ENCODE measurements at regions not wholly inside any gene's neighbourhood (a gene's known extent, or its start where the extent isn't known, plus 50 kb on each side); places are given as distances from the start of the nearest gene placed in this dataset.

- TF ChIP-seq, protein P1, sequence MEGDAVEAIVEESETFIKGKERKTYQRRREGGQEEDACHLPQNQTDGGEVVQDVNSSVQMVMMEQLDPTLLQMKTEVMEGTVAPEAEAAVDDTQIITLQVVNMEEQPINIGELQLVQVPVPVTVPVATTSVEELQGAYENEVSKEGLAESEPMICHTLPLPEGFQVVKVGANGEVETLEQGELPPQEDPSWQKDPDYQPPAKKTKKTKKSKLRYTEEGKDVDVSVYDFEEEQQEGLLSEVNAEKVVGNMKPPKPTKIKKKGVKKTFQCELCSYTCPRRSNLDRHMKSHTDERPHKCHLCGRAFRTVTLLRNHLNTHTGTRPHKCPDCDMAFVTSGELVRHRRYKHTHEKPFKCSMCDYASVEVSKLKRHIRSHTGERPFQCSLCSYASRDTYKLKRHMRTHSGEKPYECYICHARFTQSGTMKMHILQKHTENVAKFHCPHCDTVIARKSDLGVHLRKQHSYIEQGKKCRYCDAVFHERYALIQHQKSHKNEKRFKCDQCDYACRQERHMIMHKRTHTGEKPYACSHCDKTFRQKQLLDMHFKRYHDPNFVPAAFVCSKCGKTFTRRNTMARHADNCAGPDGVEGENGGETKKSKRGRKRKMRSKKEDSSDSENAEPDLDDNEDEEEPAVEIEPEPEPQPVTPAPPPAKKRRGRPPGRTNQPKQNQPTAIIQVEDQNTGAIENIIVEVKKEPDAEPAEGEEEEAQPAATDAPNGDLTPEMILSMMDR (IDR thresholded peaks at IDR 0.05; ENCODE audit: insufficient read depth, low read length, severe bottlenecking), result no peak
- Histone ChIP-seq H3K27me3 (ENCODE audit: control insufficient read depth, insufficient read depth, low read length) (no peaks in the 10 kb centered on the region), H3K4me3 (ENCODE audit: low read depth, low read length) (no peak overlapping the region), H3K36me3 (ENCODE audit: control insufficient read depth, insufficient read depth, low read length) (no peaks in the 10 kb centered on the region)
- DNase-seq (ENCODE audit: low read depth), result no peak
- FAIRE-seq, result no peak
Observed at GRCh38 chr13:71046360-71047079, 820.5 kb downstream of the DACH1 start.

GRCh38 chr13:71045101-71045500 is 821.9 kb downstream of the DACH1 start:
- no peaks in the 10 kb centered on the region for H3K36me3 ChIP-seq (ENCODE audit: control insufficient read depth, insufficient read depth, low read length)
- TF ChIP-seq, protein P1 (IDR thresholded peaks at IDR 0.05; ENCODE audit: insufficient read depth, low read length, severe bottlenecking), result no peak
- no peak for DNase-seq (ENCODE audit: low read depth)
- H3K4me3 ChIP-seq (ENCODE audit: low read depth, low read length), result no peak overlapping the region
- no peaks in the 10 kb centered on the region for H3K27me3 ChIP-seq (ENCODE audit: control insufficient read depth, insufficient read depth, low read length)
- FAIRE-seq, result no peak

- no peak overlapping the region for H3K4me3 ChIP-seq (ENCODE audit: low read depth, low read length)
- FAIRE-seq, result no peak
- H3K36me3 ChIP-seq (ENCODE audit: control insufficient read depth, insufficient read depth, low read length), result no peaks in the 10 kb centered on the region
- H3K27me3 ChIP-seq (ENCODE audit: control insufficient read depth, insufficient read depth, low read length), result no peaks in the 10 kb centered on the region
- no peak for DNase-seq (ENCODE audit: low read depth)
- TF ChIP-seq, protein P1 (IDR thresholded peaks at IDR 0.05; ENCODE audit: insufficient read depth, low read length, severe bottlenecking), result no peak
Observed at GRCh38 chr13:71039440-71039839, 827.6 kb downstream of the DACH1 start.

GRCh38 chr13:71034018-71034417 is 833.0 kb downstream of the DACH1 start:
- Histone ChIP-seq H3K4me3 (ENCODE audit: low read depth, low read length) (no peak overlapping the region), H3K27me3 (ENCODE audit: control insufficient read depth, insufficient read depth, low read length) (no peaks in the 10 kb centered on the region), H3K36me3 (ENCODE audit: control insufficient read depth, insufficient read depth, low read length) (no peaks in the 10 kb centered on the region)
- TF ChIP-seq, protein P1 (IDR thresholded peaks at IDR 0.05; ENCODE audit: insufficient read depth, low read length, severe bottlenecking), result no peak
- FAIRE-seq (no peak), DNase-seq (ENCODE audit: low read depth) (no peak)

DNA sequence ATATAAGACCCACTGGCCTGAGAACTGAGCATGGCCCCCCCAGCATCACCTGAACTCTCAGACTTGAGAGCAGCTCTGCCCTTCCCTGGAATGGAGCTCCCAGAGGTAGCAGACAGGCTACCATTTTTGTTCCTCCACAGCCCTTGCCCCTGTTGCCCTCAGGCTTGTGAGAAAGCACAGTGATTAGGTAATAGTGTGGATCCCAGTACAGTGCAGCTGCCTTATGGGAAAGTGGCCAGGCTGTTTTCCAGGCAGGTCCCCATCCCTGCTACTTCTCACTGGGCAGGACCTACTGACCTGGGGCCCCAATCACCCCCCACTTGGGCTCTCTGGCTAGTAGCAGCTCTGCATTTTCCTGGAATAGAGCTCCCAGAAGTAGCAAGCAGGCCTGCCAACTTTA is 834.0 kb downstream of the DACH1 start:
- Histone ChIP-seq H3K36me3 (ENCODE audit: control insufficient read depth, insufficient read depth, low read length) (no peaks in the 10 kb centered on the region), H3K4me3 (ENCODE audit: low read depth, low read length) (no peak overlapping the region), H3K27me3 (ENCODE audit: control insufficient read depth, insufficient read depth, low read length) (no peaks in the 10 kb centered on the region)
- no peak for FAIRE-seq
- DNase-seq (ENCODE audit: low read depth), result no peak
- TF ChIP-seq, protein P1 (IDR thresholded peaks at IDR 0.05; ENCODE audit: insufficient read depth, low read length, severe bottlenecking), result no peak

- FAIRE-seq (no peak), DNase-seq (ENCODE audit: low read depth) (no peak)
- no peaks in the 10 kb centered on the region for H3K36me3 ChIP-seq (ENCODE audit: control insufficient read depth, insufficient read depth, low read length)
- no peak overlapping the region for H3K4me3 ChIP-seq (ENCODE audit: low read depth, low read length)
- TF ChIP-seq, protein P1 (IDR thresholded peaks at IDR 0.05; ENCODE audit: insufficient read depth, low read length, severe bottlenecking), result no peak
- H3K27me3 ChIP-seq (ENCODE audit: control insufficient read depth, insufficient read depth, low read length), result no peaks in the 10 kb centered on the region
Observed at GRCh38 chr13:71030784-71031183, 836.2 kb downstream of the DACH1 start.

All from bronchial epithelial cell (primary cell).